COLO668 (cell line): ENCODE measurements at regions not wholly inside any gene's neighbourhood (a gene's known extent, or its start where the extent isn't known, plus 50 kb on each side); places are given as distances from the start of the nearest gene placed in this dataset.

Experiments
- DNase-seq: peaks from one replicate; lab custom pipeline; 2025; ENCODE audit not compliant: unreplicated experiment; lab: John Stamatoyannopoulos, UW

- DNase-seq = no peak
Observed at GRCh38 chr6:15996030-15996429, 132.9 kb upstream of the MYLIP start.

- no peak for DNase-seq
Observed at GRCh38 chr6:15995493-15995892, 133.4 kb upstream of the MYLIP start.

- DNase-seq = no peak
Observed at GRCh38 chr6:15994814-15995459, 133.9 kb upstream of the MYLIP start.

- no peak for DNase-seq
Observed at GRCh38 chr6:15993716-15994228, 135.1 kb upstream of the MYLIP start.

GRCh38 chr6:15990179-15990578 is 138.7 kb upstream of the MYLIP start:
- DNase-seq = no peak

- DNase-seq = no peak
Observed at GRCh38 chr6:15989397-15989796, 139.5 kb upstream of the MYLIP start.

GRCh38 chr6:15987569-15987968 is 141.3 kb upstream of the MYLIP start:
- no peak for DNase-seq

GRCh38 chr6:15986027-15986629 is 142.8 kb upstream of the MYLIP start:
- DNase-seq = no peak

- DNase-seq = no peak
Observed at GRCh38 chr6:15985379-15985959, 143.4 kb upstream of the MYLIP start.

- DNase-seq = no peak
Observed at GRCh38 chr6:15981956-15982355, 146.9 kb upstream of the MYLIP start.

- DNase-seq = no peak
Observed at GRCh38 chr6:15980801-15981200, 148.1 kb upstream of the MYLIP start.

- DNase-seq = no peak
Observed at GRCh38 chr6:15978426-15978825, 150.5 kb upstream of the MYLIP start.

GRCh38 chr6:15977050-15977449 is 151.8 kb upstream of the MYLIP start:
- peak; percentile 7 for DNase-seq

- DNase-seq = no peak
Observed at GRCh38 chr6:15974817-15975216, 154.1 kb upstream of the MYLIP start.

- no peak for DNase-seq
Observed at GRCh38 chr6:15970517-15970916, 158.4 kb upstream of the MYLIP start.

GRCh38 chr6:15969236-15969778 is 159.6 kb upstream of the MYLIP start:
- DNase-seq = no peak

GRCh38 chr6:15968519-15968918 is 160.4 kb upstream of the MYLIP start:
- no peak for DNase-seq

GRCh38 chr6:15966000-15966520 is 162.8 kb upstream of the MYLIP start:
- no peak for DNase-seq

GRCh38 chr6:15962449-15962764 is 166.5 kb upstream of the MYLIP start:
- no peak for DNase-seq

GRCh38 chr6:15961635-15962448 is 167.0 kb upstream of the MYLIP start:
- DNase-seq = no peak
